ENCODE measurements at regions not wholly inside any gene's neighbourhood (a gene's known extent, or its start where the extent isn't known, plus 50 kb on each side); places are given as distances from the start of the nearest gene placed in this dataset.

DNA sequence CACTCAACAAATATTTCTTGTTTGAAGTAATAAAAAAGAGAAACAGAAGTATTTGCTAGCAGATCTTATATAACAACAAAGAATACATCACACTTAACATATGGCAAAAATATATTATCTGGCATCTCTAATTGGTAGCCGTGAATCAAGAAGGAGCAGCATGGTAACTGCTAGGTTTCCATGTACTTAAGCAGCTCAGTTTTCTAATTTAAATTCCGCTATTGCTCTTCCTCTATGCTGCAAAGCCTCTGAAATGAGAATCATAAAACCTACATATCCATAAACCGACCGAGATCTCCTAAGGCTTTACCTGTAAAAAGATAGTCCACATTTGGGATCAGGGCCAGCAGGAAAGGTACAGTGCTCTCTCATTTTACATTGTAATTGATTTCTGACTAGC is 76.6 kb upstream of the PTPRZ1 start:
- TF ChIP-seq, protein P1, sequence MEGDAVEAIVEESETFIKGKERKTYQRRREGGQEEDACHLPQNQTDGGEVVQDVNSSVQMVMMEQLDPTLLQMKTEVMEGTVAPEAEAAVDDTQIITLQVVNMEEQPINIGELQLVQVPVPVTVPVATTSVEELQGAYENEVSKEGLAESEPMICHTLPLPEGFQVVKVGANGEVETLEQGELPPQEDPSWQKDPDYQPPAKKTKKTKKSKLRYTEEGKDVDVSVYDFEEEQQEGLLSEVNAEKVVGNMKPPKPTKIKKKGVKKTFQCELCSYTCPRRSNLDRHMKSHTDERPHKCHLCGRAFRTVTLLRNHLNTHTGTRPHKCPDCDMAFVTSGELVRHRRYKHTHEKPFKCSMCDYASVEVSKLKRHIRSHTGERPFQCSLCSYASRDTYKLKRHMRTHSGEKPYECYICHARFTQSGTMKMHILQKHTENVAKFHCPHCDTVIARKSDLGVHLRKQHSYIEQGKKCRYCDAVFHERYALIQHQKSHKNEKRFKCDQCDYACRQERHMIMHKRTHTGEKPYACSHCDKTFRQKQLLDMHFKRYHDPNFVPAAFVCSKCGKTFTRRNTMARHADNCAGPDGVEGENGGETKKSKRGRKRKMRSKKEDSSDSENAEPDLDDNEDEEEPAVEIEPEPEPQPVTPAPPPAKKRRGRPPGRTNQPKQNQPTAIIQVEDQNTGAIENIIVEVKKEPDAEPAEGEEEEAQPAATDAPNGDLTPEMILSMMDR (IDR thresholded peaks at IDR 0.05), result no peak
- TF ChIP-seq POLR2A (IDR thresholded peaks at IDR 0.05), result no peak
- TF ChIP-seq EP300 (IDR thresholded peaks at IDR 0.05), result no peak
- no peak for TF ChIP-seq POLR2AphosphoS5 (IDR thresholded peaks at IDR 0.05)

Measured in stomach (tissue), 4 donors.